Bronchial epithelial cell (primary cell): ENCODE measurements at regions not wholly inside any gene's neighbourhood (a gene's known extent, or its start where the extent isn't known, plus 50 kb on each side); places are given as distances from the start of the nearest gene placed in this dataset.

Source experiments
- DNase-seq: peaks from one replicate; pipeline ENCODE4 v3.0.0-alpha.2; 2010; ENCODE audit warnings: low read depth
- FAIRE-seq: peaks from 2 replicates; lab custom pipeline; 2011; peaks lifted over from hg19 to GRCh38; lab: Jason Lieb, UNC
- H3K27me3 ChIP-seq: 2 replicates; pipeline ENCODE4 v1.5.1; 2011; ENCODE audit warnings: low read length; ENCODE audit not compliant: control insufficient read depth, insufficient read depth
- H3K36me3 ChIP-seq: 2 replicates; pipeline ENCODE4 v1.5.1; 2011; ENCODE audit warnings: low read length; ENCODE audit not compliant: control insufficient read depth, insufficient read depth
- H3K4me3 ChIP-seq: 2 replicates; pipeline ENCODE4 v1.5.1; 2011; ENCODE audit warnings: mild to moderate bottlenecking, low read depth, low read length, control low read depth
- CTCF ChIP-seq: IDR thresholded peaks from 2 replicates; pipeline ENCODE4 v1.5.1; 2011; ENCODE audit warnings: mild to moderate bottlenecking, moderate library complexity, low read length, control low read depth, inconsistent platforms; ENCODE audit not compliant: insufficient read depth, severe bottlenecking

DNA sequence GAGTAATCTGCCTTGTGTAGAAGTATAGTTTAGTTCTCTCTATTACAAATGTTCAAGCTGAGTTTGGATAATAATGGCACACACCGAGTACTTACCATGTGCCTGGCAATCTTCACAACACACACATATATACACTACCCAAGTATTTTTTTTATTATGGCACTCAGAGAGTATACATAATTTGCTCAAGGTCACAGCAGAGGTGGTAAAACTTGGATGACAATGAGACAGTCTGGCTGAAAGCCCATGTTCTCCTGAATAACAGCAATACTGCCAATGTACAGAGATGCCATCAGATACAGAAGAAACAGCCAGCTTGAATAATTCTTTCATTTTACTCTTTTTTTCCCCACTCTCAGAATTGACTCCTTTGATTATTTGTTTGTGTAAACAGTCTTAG lies 460.0 kb downstream of the CNTN6 start:
- Histone ChIP-seq H3K27me3 (no peaks in the 10 kb centered on the region), H3K4me3 (no peak overlapping the region), H3K36me3 (no peaks in the 10 kb centered on the region)
- FAIRE-seq, result no peak
- no peak for TF ChIP-seq CTCF
- DNase-seq, result no peak

DNA sequence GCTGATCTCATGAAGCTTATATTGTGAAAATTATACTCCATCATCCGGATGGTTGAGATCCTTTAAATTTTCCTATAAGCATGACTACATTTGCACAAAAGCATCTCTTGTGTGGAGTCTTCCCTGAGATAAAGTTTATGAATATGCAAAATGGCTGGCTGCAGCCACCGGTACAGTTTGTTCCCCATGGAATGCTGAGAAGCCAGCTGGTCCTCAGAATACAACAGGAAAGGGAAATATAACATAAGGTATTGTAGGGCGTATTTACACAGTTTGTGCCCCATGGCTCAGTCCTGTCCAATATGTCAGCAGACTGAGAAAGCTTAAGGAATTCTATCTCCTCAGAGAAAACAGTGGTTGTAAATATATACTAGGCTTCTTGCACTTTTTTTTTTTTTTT lies 468.6 kb downstream of the CNTN6 start:
- Histone ChIP-seq H3K4me3 (no peak overlapping the region), H3K27me3 (no peaks in the 10 kb centered on the region), H3K36me3 (no peaks in the 10 kb centered on the region)
- no peak for TF ChIP-seq CTCF
- FAIRE-seq (no peak), DNase-seq (no peak)

- no peak overlapping the region for H3K4me3 ChIP-seq
- H3K27me3 ChIP-seq, result no peaks in the 10 kb centered on the region
- TF ChIP-seq CTCF, result no peak
- no peak for FAIRE-seq
- DNase-seq, result no peak
- no peaks in the 10 kb centered on the region for H3K36me3 ChIP-seq
Measured at GRCh38 chr3:1571736-1572135, 478.9 kb downstream of the CNTN6 start.

DNA sequence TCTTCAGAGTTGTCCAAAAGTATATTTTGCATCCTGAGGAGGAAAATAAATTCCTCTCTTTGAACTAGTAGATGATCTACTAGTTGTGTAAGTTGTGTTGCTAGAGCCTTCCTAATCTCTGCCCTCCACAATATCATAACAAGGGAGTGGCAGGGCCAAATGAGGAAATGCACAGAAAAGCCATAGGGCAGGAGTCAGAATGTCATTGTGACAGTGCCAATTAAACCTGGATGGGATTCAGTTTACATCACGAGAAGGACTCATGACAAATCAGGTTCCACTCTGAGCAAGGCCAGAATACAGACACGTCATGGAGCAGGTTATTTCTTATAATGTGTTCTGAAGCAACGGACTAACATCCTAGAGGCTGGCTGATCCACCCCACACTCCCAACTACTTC lies 483.2 kb downstream of the CNTN6 start:
- no peak for DNase-seq
- no peaks in the 10 kb centered on the region for H3K27me3 ChIP-seq
- H3K4me3 ChIP-seq, result no peak overlapping the region
- FAIRE-seq, result no peak
- TF ChIP-seq CTCF, result no peak
- H3K36me3 ChIP-seq, result no peaks in the 10 kb centered on the region

DNA sequence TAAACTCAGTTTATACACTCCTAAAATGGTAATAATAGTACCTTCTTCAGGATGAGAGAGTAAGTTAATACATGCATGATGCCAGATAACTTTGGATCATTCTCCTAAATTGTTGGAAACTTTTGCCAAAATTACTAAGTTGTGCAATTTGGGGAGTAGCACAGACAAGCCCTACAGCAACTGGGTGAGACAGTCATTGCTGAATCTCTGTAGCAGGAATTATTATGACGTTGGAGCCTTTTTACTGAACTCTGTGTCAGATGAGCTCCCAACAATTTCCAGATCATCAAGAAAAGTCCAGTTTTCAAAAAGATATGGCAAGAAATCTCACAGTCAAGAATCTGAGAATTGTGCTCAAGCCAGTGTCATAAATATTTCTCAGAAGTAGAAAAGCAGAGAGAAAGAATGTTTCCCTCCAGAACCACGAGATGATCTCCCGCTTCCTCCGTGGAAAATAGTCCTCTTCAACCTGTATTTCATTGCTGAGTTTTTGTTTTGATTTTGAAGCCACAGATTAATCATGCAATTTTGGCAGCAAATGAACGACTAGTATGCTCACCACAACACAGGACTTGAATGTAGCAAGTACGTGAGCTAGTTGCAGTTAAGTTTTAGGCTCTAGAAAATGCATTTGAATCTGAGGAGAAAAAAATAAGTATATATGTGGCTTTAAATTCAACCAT lies 485.4 kb downstream of the CNTN6 start:
- H3K27me3 ChIP-seq, result no peaks in the 10 kb centered on the region
- DNase-seq, result no peak
- no peak for FAIRE-seq
- TF ChIP-seq CTCF, result no peak
- H3K4me3 ChIP-seq, result no peak overlapping the region
- no peaks in the 10 kb centered on the region for H3K36me3 ChIP-seq

DNA sequence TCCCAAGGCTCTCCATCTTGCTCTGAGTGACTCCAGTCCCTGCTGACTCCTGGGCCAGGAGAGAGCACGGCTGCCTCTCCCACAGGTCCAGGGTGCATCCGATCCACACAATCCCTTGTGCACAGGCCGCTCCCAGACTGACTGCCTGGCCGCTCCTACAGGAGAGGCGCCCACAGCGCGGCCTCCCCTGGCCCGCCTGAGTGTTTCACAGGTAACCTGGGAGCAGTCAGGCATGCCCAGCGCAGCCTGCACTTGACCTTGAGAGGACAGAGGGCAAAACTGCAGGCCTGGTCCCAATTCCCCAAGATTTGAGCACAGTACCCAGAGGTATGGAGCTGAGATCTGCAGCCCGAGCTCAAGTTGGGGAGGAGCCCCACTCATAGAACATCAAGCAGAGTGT lies 490.2 kb downstream of the CNTN6 start:
- Histone ChIP-seq H3K4me3 (no peak overlapping the region), H3K27me3 (no peaks in the 10 kb centered on the region), H3K36me3 (no peaks in the 10 kb centered on the region)
- no peak for TF ChIP-seq CTCF
- DNase-seq (no peak), FAIRE-seq (no peak)
